ENCODE measurements at regions not wholly inside any gene's neighbourhood (a gene's known extent, or its start where the extent isn't known, plus 50 kb on each side); places are given as distances from the start of the nearest gene placed in this dataset.
"Not testable (repeated sequence)": the region's sequence is repeated elsewhere in the genome, so short reads cannot be mapped to it uniquely, and the experiment has no call there.

DNA sequence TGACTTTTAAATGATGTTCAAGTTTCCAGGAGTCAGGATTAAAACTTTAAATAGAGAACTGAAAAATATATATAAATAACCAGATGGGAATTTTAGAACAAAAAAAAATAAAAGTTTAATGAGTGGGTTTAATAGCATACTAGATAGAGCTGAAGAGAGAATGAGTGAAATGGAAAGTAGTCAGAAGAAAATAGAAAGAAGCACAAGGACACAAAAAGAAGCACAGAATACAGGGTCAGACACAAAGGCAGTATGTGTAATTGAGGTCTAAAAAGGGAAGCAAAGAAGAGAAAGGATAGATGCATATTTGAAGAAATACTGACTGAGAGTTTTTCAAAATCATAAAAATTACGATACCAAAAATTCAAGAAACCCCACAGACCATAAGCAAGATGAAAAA, 159.8 kb upstream of the FERMT1 start (continued):
- TF ChIP-seq, protein P1, sequence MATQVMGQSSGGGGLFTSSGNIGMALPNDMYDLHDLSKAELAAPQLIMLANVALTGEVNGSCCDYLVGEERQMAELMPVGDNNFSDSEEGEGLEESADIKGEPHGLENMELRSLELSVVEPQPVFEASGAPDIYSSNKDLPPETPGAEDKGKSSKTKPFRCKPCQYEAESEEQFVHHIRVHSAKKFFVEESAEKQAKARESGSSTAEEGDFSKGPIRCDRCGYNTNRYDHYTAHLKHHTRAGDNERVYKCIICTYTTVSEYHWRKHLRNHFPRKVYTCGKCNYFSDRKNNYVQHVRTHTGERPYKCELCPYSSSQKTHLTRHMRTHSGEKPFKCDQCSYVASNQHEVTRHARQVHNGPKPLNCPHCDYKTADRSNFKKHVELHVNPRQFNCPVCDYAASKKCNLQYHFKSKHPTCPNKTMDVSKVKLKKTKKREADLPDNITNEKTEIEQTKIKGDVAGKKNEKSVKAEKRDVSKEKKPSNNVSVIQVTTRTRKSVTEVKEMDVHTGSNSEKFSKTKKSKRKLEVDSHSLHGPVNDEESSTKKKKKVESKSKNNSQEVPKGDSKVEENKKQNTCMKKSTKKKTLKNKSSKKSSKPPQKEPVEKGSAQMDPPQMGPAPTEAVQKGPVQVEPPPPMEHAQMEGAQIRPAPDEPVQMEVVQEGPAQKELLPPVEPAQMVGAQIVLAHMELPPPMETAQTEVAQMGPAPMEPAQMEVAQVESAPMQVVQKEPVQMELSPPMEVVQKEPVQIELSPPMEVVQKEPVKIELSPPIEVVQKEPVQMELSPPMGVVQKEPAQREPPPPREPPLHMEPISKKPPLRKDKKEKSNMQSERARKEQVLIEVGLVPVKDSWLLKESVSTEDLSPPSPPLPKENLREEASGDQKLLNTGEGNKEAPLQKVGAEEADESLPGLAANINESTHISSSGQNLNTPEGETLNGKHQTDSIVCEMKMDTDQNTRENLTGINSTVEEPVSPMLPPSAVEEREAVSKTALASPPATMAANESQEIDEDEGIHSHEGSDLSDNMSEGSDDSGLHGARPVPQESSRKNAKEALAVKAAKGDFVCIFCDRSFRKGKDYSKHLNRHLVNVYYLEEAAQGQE (IDR thresholded peaks at IDR 0.05), result no peak
- TF ChIP-seq FOSL2 (IDR thresholded peaks at IDR 0.05) (no peak), FOSL2 (CRISPR knock-in tag; IDR thresholded peaks at IDR 0.05) (no peak)

DNA sequence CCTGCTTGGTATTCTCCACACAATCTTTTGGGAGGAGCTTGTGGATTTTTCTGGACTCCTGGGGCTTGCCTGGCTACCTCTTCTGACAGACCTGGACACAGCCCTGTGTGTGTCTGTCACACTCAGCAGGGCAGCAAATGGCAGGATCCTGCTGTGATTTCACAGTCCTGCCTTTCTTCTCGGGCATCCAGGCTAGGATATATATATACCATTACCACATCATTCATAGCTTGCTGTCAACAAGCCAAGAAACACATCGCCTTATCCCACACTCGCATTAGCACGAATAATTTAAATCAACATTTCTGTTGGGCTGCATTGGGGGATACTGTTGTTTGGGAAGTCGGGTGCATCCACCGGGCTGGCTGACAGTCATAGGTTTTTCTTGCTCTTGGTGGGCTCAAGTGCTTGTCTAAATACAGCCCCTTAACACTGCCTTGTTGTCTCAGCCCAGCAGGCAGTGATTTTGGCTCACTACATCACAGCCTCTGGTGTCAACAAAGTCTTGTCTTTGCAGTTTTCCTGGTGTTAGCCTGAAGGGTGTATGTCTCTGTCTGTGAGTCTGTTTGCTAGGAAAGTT, 154.9 kb upstream of the FERMT1 start:
- 23% methylated on average over 6 of the region's 6 CpGs for WGBS (ENCODE audit: missing lambda C conversion rate)
- POLR2A ChIA-PET, result no interaction called here
- ATAC-seq (no peak), DNase-seq (ENCODE audit: low read depth in 1 of 2, low spot score in 1 of 2) (no peak), FAIRE-seq (no peak)
- TF ChIP-seq, protein P2, sequence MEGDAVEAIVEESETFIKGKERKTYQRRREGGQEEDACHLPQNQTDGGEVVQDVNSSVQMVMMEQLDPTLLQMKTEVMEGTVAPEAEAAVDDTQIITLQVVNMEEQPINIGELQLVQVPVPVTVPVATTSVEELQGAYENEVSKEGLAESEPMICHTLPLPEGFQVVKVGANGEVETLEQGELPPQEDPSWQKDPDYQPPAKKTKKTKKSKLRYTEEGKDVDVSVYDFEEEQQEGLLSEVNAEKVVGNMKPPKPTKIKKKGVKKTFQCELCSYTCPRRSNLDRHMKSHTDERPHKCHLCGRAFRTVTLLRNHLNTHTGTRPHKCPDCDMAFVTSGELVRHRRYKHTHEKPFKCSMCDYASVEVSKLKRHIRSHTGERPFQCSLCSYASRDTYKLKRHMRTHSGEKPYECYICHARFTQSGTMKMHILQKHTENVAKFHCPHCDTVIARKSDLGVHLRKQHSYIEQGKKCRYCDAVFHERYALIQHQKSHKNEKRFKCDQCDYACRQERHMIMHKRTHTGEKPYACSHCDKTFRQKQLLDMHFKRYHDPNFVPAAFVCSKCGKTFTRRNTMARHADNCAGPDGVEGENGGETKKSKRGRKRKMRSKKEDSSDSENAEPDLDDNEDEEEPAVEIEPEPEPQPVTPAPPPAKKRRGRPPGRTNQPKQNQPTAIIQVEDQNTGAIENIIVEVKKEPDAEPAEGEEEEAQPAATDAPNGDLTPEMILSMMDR (IDR thresholded peaks at IDR 0.05), result no peak
- TF ChIP-seq EP300 (IDR thresholded peaks at IDR 0.05) (no peak), MYC (IDR thresholded peaks at IDR 0.05; ENCODE audit: borderline replicate concordance, low read length) (no peak), NFE2L2 (conservative IDR thresholded peaks at IDR 0.05; ENCODE audit: low read length) (no peak), BHLHE40 (IDR thresholded peaks at IDR 0.05; ENCODE audit: low read depth, low read length) (no peak), RCOR1 (IDR thresholded peaks at IDR 0.05; ENCODE audit: low read depth, low read length) (no peak), ZNF302 (CRISPR knock-in tag; IDR thresholded peaks at IDR 0.05) (no peak), CBX8 (IDR thresholded peaks at IDR 0.05) (no peak), ESRRA (IDR thresholded peaks at IDR 0.05; ENCODE audit: borderline replicate concordance, low read length) (no peak), PHF8 (IDR thresholded peaks at IDR 0.05; ENCODE audit: borderline replicate concordance, low read depth) (no peak), FOSL2 (IDR thresholded peaks at IDR 0.05) (no peak), FOSL2 (CRISPR knock-in tag; IDR thresholded peaks at IDR 0.05) (no peak), JUN (IDR thresholded peaks at IDR 0.05) (no peak), RFX5 (IDR thresholded peaks at IDR 0.05) (no peak)
- H3K4me3 ChIP-seq, result no peak overlapping the region
- H3K4me2 ChIP-seq, result no peak overlapping the region
- H3K27ac ChIP-seq, result no peak overlapping the region
- H3K9me3 ChIP-seq, result peaks cover 8% of the 10 kb centered on the region; the same call in 2 of the 3 replicates
- CTCF ChIA-PET, result no interaction called here
- no peaks in the 10 kb centered on the region for H3K4me1 ChIP-seq

DNA sequence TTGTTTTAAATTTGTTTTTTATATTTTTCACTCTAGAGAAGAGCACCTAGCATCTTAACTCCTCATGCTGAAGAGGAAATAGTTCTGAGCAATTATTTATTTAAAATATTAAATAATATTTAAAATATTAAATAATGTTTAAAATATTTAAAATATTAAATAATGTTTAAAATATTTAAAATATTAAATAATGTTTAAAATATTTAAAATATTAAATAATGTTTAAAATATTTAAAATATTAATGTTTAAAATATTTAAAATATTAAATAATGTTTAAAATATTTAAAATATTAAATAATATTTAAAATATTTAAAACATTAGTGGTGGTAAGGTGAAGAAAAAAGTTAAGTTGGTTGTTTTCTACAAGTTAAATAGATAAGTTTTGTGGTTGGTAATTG, 147.6 kb upstream of the FERMT1 start:
- H3K27ac ChIP-seq; H3K4me1 ChIP-seq; FAIRE-seq; POLR2A ChIA-PET; ATAC-seq; H3K9me3 ChIP-seq; H3K4me2 ChIP-seq; DNase-seq (ENCODE audit: low read depth in 1 of 2, low spot score in 1 of 2); H3K4me3 ChIP-seq: not testable (repeated sequence)
- CTCF ChIA-PET, result interaction anchor here (1.2 kb wide), 1 partner anchor 12 kb away, joined by 3 read pairs; no protein-coding TSS in a partner anchor

DNA sequence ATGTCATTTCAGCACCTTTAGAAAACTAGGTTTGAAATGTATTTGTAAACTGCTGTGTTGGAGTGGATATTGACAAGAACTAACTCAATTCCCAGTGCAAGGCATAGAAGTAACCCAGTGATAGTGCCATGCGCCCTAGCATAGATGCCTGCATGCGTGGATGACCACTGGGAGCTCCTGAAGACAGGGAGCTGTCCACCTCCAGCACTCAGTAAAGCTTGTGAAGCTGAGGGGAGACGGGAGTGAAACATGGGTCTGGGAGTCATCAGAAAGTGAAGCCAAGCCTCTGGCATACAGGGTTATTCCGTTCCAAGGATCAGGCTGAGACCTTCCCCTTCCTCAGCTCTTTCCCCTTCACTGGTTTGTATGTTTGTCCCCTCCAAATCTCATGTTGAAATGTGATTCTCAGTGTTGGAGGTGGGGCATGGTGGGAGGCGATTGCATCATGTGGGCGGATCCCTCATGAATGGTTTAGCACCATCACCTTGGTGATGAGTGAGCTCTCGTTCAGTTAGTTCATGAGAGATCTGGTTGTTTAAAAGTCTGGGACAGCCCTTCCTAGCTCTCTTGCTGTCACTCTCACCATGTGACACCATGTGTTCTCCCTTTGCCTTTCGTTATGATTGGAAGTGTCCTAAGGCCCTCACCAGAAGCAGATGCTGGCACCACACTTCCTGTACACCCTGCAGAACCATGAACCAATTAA, 146.5 kb upstream of the FERMT1 start:
- TF ChIP-seq, protein P1 (IDR thresholded peaks at IDR 0.05), result peak; percentile 42
- TF ChIP-seq, protein P3, sequence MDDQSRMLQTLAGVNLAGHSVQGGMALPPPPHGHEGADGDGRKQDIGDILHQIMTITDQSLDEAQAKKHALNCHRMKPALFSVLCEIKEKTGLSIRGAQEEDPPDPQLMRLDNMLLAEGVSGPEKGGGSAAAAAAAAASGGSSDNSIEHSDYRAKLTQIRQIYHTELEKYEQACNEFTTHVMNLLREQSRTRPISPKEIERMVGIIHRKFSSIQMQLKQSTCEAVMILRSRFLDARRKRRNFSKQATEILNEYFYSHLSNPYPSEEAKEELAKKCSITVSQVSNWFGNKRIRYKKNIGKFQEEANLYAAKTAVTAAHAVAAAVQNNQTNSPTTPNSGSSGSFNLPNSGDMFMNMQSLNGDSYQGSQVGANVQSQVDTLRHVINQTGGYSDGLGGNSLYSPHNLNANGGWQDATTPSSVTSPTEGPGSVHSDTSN (IDR thresholded peaks at IDR 0.05), result no peak
- DNase-seq (ENCODE audit: low read depth in 1 of 2, low spot score in 1 of 2) (no peak), ATAC-seq (no peak), FAIRE-seq (no peak)
- ChIA-PET POLR2A (no interaction called here), CTCF (interaction anchor here (1.0 to 1.2 kb wide), 2 partner anchors 11 to 12 kb away, joined by 3 read pairs; no protein-coding TSS in a partner anchor)
- no peak overlapping the region for H3K4me2 ChIP-seq
- no peak overlapping the region for H3K4me3 ChIP-seq
- no peak overlapping the region for H3K27ac ChIP-seq
- under 1% methylated on average over 8 of the region's 8 CpGs for WGBS (ENCODE audit: missing lambda C conversion rate)
- no peaks in the 10 kb centered on the region for H3K9me3 ChIP-seq
- no peaks in the 10 kb centered on the region for H3K4me1 ChIP-seq

Data from A549 (cell line).